ENCODE measurements at regions not wholly inside any gene's neighbourhood (a gene's known extent, or its start where the extent isn't known, plus 50 kb on each side); places are given as distances from the start of the nearest gene placed in this dataset.

DNA sequence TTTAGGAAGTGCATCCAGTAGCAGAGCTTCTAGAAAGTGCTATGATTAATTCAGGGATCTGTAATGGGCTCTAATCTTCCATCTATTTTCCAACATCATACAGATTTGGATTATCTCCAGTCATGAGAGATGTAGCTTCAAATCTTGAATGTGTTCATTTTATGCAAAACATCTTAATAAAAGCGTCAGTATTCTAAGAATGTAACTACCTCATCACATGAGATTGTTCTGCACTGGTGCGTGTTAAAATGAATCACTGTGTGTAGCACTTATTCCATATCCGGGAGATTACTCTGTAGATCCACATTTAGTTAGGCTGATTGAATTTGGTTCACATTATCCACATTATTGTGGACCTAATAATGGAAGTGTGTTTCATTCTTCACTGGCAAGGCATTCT, 344.9 kb upstream of the CHRM2 start:
- Histone ChIP-seq H3K4me1 (replicated peaks in 1 of 4; ENCODE audit: control insufficient read depth in 3 of 4, insufficient read depth in 4 of 4, low read length in 3 of 4) (no peaks in the 10 kb centered on the region), H4K91ac (replicated peaks; ENCODE audit: insufficient read length, low read length) (no peak overlapping the region), H3K27me3 (replicated peaks in 1 of 4; ENCODE audit: control insufficient read depth in 3 of 4, extremely low read depth in 1 of 4, insufficient read depth in 3 of 4, low read length in 3 of 4) (no peaks in the 10 kb centered on the region), H3K23me2 (ENCODE audit: low read depth, low read length) (no peaks in the 10 kb centered on the region; the same call in 1 of the 2 replicates), H3K4me3 (ENCODE audit: extremely low read depth in 1 of 4, insufficient read depth in 2 of 4, low read depth in 3 of 4, low read length in 4 of 4) (no peak overlapping the region), H3K56ac (replicated peaks; ENCODE audit: insufficient read length, low read depth, low read length) (no peak overlapping the region), H4K20me1 (replicated peaks in 1 of 2; ENCODE audit: control insufficient read depth in 1 of 2, insufficient read depth in 2 of 2, low read length in 2 of 2) (no peaks in the 10 kb centered on the region), H3K18ac (ENCODE audit: extremely low read depth, low read length) (no peak overlapping the region), H3K36me3 (ENCODE audit: control insufficient read depth in 2 of 4, insufficient read depth in 4 of 4, low read length in 3 of 4) (no peaks in the 10 kb centered on the region), H2BK5ac (ENCODE audit: low read depth, low read length) (no peak overlapping the region), H3K14ac (ENCODE audit: insufficient read length) (no peak overlapping the region), H2AFZ (ENCODE audit: low read length) (no peak overlapping the region), H4K8ac (ENCODE audit: extremely low read depth, insufficient read depth, low read length) (no peak overlapping the region), H4K5ac (ENCODE audit: insufficient read length, low read depth, low read length) (no peak overlapping the region), H3K4me2 (ENCODE audit: insufficient read depth in 1 of 2, low read depth in 2 of 2, low read length in 2 of 2) (no peak overlapping the region), H3K79me2 (ENCODE audit: control insufficient read depth in 1 of 2, insufficient read depth in 2 of 2, low read length in 2 of 2) (no peaks in the 10 kb centered on the region), H3K27ac (ENCODE audit: low read depth, low read length) (no peak overlapping the region), H2AK5ac (ENCODE audit: low read depth, low read length) (no peak overlapping the region), H3K4ac (replicated peaks; ENCODE audit: insufficient read length, low read depth, low read length) (no peak overlapping the region), H3K23ac (ENCODE audit: insufficient read length) (no peak overlapping the region), H3K9me3 (ENCODE audit: insufficient read depth in 2 of 2, low read depth in 1 of 2, low read length in 1 of 2) (no peaks in the 10 kb centered on the region), H2BK12ac (ENCODE audit: low read depth, low read length) (no peak overlapping the region), H2BK120ac (replicated peaks; ENCODE audit: low read depth, low read length) (no peak overlapping the region), H2BK15ac (ENCODE audit: low read length) (no peak overlapping the region), H2BK20ac (ENCODE audit: low read length) (no peak overlapping the region), H3K9ac (replicated peaks in 1 of 4; ENCODE audit: extremely low read depth in 1 of 4, low read depth in 3 of 4, low read length in 3 of 4) (no peak overlapping the region), H3K79me1 (ENCODE audit: low read depth, low read length) (no peaks in the 10 kb centered on the region)
- 88% methylated on average over 3 of the region's 3 CpGs; no CpG with 5 or more reads in 1 of the 2 experiments for WGBS, 2 experiments (ENCODE audit: extremely low coverage in 1 of 2, insufficient coverage in 1 of 2, insufficient read length in 1 of 2, insufficient replicate concordance in 2 of 2, low coverage in 1 of 2, low lambda C conversion rate in 2 of 2, missing lambda C conversion rate in 1 of 2)
- ChIA-PET CTCF (ENCODE audit: partially characterized antibody) (interaction anchor here (0.6 to 1.6 kb wide), 2 partner anchors 10 to 1030 kb away, joined by 3 read pairs; no protein-coding TSS in a partner anchor), POLR2A (ENCODE audit: partially characterized antibody) (no interaction called here)
- no peak for TF ChIP-seq SP1 (IDR thresholded peaks at IDR 0.05; ENCODE audit: low read depth, low read length)
- TF ChIP-seq EGR1 (IDR thresholded peaks at IDR 0.05; ENCODE audit: borderline replicate concordance, low read depth, low read length): no peak
- TF ChIP-seq HDAC6 (IDR thresholded peaks at IDR 0.05; ENCODE audit: low read depth, low read length): no peak
- no peak for TF ChIP-seq POU5F1 (IDR thresholded peaks at IDR 0.05; ENCODE audit: low read depth, low read length)
- TF ChIP-seq SIN3A (conservative IDR thresholded peaks at IDR 0.05 in 1 of 2, IDR thresholded peaks at IDR 0.05 in 1 of 2; ENCODE audit: low read depth in 1 of 2, low read length in 2 of 2): no peak
- TF ChIP-seq, protein P1, sequence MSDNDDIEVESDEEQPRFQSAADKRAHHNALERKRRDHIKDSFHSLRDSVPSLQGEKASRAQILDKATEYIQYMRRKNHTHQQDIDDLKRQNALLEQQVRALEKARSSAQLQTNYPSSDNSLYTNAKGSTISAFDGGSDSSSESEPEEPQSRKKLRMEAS (IDR thresholded peaks at IDR 0.05): no peak
- TF ChIP-seq SP2 (IDR thresholded peaks at IDR 0.05; ENCODE audit: low read length): no peak
- TF ChIP-seq TEAD4 (IDR thresholded peaks at IDR 0.05; ENCODE audit: low read depth, low read length): no peak
- TF ChIP-seq SP4 (IDR thresholded peaks at IDR 0.05; ENCODE audit: low read length): no peak
- TF ChIP-seq YY1 (IDR thresholded peaks at IDR 0.05; ENCODE audit: low read depth, low read length): no peak
- TF ChIP-seq TAF1 (IDR thresholded peaks at IDR 0.05; ENCODE audit: low read depth, low read length): no peak
- no peak for TF ChIP-seq KDM1A (IDR thresholded peaks at IDR 0.05; ENCODE audit: borderline replicate concordance, low read length)
- no peak for TF ChIP-seq RBBP5 (IDR thresholded peaks at IDR 0.05; ENCODE audit: borderline replicate concordance, low read depth, low read length)
- TF ChIP-seq JUND (IDR thresholded peaks at IDR 0.05; ENCODE audit: low read length): no peak
- TF ChIP-seq KDM5A (IDR thresholded peaks at IDR 0.05; ENCODE audit: low read length): no peak
- TF ChIP-seq GTF2F1 (IDR thresholded peaks at IDR 0.05; ENCODE audit: borderline replicate concordance, low read depth, low read length): no peak
- FAIRE-seq (no peak), DNase-seq (ENCODE audit: low read depth in 1 of 2, low spot score in 2 of 2) (no peak)
